ENCODE measurements at regions not wholly inside any gene's neighbourhood (a gene's known extent, or its start where the extent isn't known, plus 50 kb on each side); places are given as distances from the start of the nearest gene placed in this dataset.

- no peak for DNase-seq
Observed at GRCh38 chr20:12395353-12395752, 477.7 kb downstream of the BTBD3 start.

- no peak for DNase-seq
Observed at GRCh38 chr20:12395760-12396159, 478.1 kb downstream of the BTBD3 start.

GRCh38 chr20:12399110-12399836 lies 481.6 kb downstream of the BTBD3 start:
- no peak for DNase-seq

GRCh38 chr20:12404941-12405340 lies 487.2 kb downstream of the BTBD3 start:
- no peak for DNase-seq

GRCh38 chr20:12406978-12407377 lies 489.3 kb downstream of the BTBD3 start:
- DNase-seq: no peak

- DNase-seq: no peak
Observed at GRCh38 chr20:12409501-12409900, 491.8 kb downstream of the BTBD3 start.

GRCh38 chr20:12410783-12411182 lies 493.1 kb downstream of the BTBD3 start:
- DNase-seq: no peak

- no peak for DNase-seq
Observed at GRCh38 chr20:12411246-12411940, 493.7 kb downstream of the BTBD3 start.

GRCh38 chr20:12413116-12413515 lies 495.4 kb downstream of the BTBD3 start:
- DNase-seq: no peak

- no peak for DNase-seq
Observed at GRCh38 chr20:12414446-12415274, 497.0 kb downstream of the BTBD3 start.

GRCh38 chr20:12416281-12416680 lies 498.6 kb downstream of the BTBD3 start:
- DNase-seq: no peak

- DNase-seq: no peak
Observed at GRCh38 chr20:12433724-12434123, 516.0 kb downstream of the BTBD3 start.

GRCh38 chr20:12434672-12435071 lies 517.0 kb downstream of the BTBD3 start:
- no peak for DNase-seq

GRCh38 chr20:12435268-12435667 lies 517.6 kb downstream of the BTBD3 start:
- DNase-seq: no peak

- no peak for DNase-seq
Observed at GRCh38 chr20:12453711-12454110, 536.0 kb downstream of the BTBD3 start.

- DNase-seq: no peak
Observed at GRCh38 chr20:12455148-12455547, 537.5 kb downstream of the BTBD3 start.

- DNase-seq: no peak
Observed at GRCh38 chr20:12458241-12458640, 540.5 kb downstream of the BTBD3 start.

- DNase-seq: no peak
Observed at GRCh38 chr20:12464036-12464435, 544.7 kb upstream of the SPTLC3 start.

- DNase-seq: no peak
Observed at GRCh38 chr20:12466915-12467314, 541.9 kb upstream of the SPTLC3 start.

- no peak for DNase-seq
Observed at GRCh38 chr20:12467758-12468157, 541.0 kb upstream of the SPTLC3 start.

GRCh38 chr20:12482661-12483060 lies 526.1 kb upstream of the SPTLC3 start:
- DNase-seq: no peak

- no peak for DNase-seq
Observed at GRCh38 chr20:12502443-12502842, 506.3 kb upstream of the SPTLC3 start.

- DNase-seq: no peak
Observed at GRCh38 chr20:12504779-12505178, 504.0 kb upstream of the SPTLC3 start.

- no peak for DNase-seq
Observed at GRCh38 chr20:12511499-12511898, 497.3 kb upstream of the SPTLC3 start.
